Esophagus squamous epithelium (tissue), 4 donors: ENCODE measurements at regions not wholly inside any gene's neighbourhood (a gene's known extent, or its start where the extent isn't known, plus 50 kb on each side); places are given as distances from the start of the nearest gene placed in this dataset.

Experiments
- POLR2A ChIP-seq, 4 donors: fragments of 450-650 bp; IDR thresholded peaks; one replicate each; pipeline ENCODE4 v1.6.1; 2017; ENCODE audit warnings: antibody characterized with exemption in 4 of 4, mild to moderate bottlenecking in 4 of 4, moderate library complexity in 3 of 4
- TF ChIP-seq, protein P1 (sequence below), 6 experiments: fragments of 450-650 bp in 4 of 6; fragments of 200-600 bp in 2 of 6; sonication (generic) in 2 of 6; IDR thresholded peaks; one replicate each; pipeline ENCODE4 v1.5.1; 2016 to 2019; ENCODE audit warnings: antibody characterized with exemption in 6 of 6, mild to moderate bottlenecking in 4 of 6, moderate library complexity in 4 of 6

DNA sequence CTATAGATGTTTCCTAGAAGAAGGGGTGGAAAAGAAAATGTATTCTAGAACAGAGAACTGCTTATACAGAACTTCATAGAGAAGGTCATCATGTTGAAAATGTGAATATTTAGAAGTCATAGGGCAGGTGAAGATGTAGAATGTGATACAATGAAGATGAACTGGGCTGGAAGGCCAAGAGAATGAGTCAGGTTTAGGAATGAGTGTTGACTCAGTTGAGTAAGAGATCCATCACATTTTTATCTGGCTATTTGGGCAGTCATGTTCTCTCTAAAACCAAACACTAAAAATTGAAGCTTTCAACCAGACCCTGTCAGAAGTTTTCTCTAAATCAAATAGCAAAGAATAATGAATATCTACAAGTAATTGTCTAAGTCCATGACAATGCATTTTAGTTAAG is 660.5 kb downstream of the KCNJ2 start:
- TF ChIP-seq, protein P1, sequence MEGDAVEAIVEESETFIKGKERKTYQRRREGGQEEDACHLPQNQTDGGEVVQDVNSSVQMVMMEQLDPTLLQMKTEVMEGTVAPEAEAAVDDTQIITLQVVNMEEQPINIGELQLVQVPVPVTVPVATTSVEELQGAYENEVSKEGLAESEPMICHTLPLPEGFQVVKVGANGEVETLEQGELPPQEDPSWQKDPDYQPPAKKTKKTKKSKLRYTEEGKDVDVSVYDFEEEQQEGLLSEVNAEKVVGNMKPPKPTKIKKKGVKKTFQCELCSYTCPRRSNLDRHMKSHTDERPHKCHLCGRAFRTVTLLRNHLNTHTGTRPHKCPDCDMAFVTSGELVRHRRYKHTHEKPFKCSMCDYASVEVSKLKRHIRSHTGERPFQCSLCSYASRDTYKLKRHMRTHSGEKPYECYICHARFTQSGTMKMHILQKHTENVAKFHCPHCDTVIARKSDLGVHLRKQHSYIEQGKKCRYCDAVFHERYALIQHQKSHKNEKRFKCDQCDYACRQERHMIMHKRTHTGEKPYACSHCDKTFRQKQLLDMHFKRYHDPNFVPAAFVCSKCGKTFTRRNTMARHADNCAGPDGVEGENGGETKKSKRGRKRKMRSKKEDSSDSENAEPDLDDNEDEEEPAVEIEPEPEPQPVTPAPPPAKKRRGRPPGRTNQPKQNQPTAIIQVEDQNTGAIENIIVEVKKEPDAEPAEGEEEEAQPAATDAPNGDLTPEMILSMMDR (IDR thresholded peaks at IDR 0.05) = no peak
- no peak for TF ChIP-seq POLR2A (IDR thresholded peaks at IDR 0.05)
